Choroid plexus epithelial cell (primary cell): ENCODE measurements at regions not wholly inside any gene's neighbourhood (a gene's known extent, or its start where the extent isn't known, plus 50 kb on each side); places are given as distances from the start of the nearest gene placed in this dataset.
A peak's percentile ranks its signal among the peaks of the same experiment; 100 is the strongest.
"Not testable (repeated sequence)": the region's sequence is repeated elsewhere in the genome, so short reads cannot be mapped to it uniquely, and the experiment has no call there.

Experiments
- DNase-seq: peaks from one replicate; pipeline ENCODE4 v3.0.0-alpha.2; 2010; ENCODE audit warnings: low read depth
- H3K4me3 ChIP-seq: 2 replicates; pipeline ENCODE4 v1.5.1; 2011; ENCODE audit warnings: low read depth, mild to moderate bottlenecking, control low read depth, low read length, moderate library complexity
- CTCF ChIP-seq: conservative IDR thresholded peaks from 2 replicates; pipeline ENCODE4 v1.5.1; 2011; ENCODE audit warnings: low read depth, mild to moderate bottlenecking, control low read depth, inconsistent platforms, low read length, moderate library complexity

- no peak for TF ChIP-seq CTCF
- no peak overlapping the region for H3K4me3 ChIP-seq
- no peak for DNase-seq
These were observed 684.3 kb upstream of the DPPA4 start for GRCh38 chr3:110021659-110022058.

GRCh38 chr3:110023022-110023421 lies 685.7 kb upstream of the DPPA4 start:
- not testable (repeated sequence) for DNase-seq, H3K4me3 ChIP-seq

GRCh38 chr3:110026421-110026820 lies 689.1 kb upstream of the DPPA4 start:
- no peak overlapping the region for H3K4me3 ChIP-seq
- DNase-seq, result peak; percentile 4
- no peak for TF ChIP-seq CTCF

GRCh38 chr3:110027446-110028080 lies 690.2 kb upstream of the DPPA4 start:
- H3K4me3 ChIP-seq, result no peak overlapping the region
- no peak for TF ChIP-seq CTCF
- DNase-seq, result peak; percentile 31

GRCh38 chr3:110031975-110032374 lies 694.6 kb upstream of the DPPA4 start:
- no peak for DNase-seq
- no peak overlapping the region for H3K4me3 ChIP-seq
- TF ChIP-seq CTCF, result no peak

- no peak overlapping the region for H3K4me3 ChIP-seq
- DNase-seq, result no peak
These were observed 722.1 kb upstream of the DPPA4 start for GRCh38 chr3:110059431-110059830.

GRCh38 chr3:110062716-110063115 lies 725.4 kb upstream of the DPPA4 start:
- TF ChIP-seq CTCF, result no peak
- peak; percentile 5 for DNase-seq
- no peak overlapping the region for H3K4me3 ChIP-seq

More at GRCh38 chr3:110059431-110059830, 722.1 kb upstream of the DPPA4 start:
- TF ChIP-seq CTCF, result no peak
